Esophagus squamous epithelium (tissue), 5 donors: ENCODE measurements at regions not wholly inside any gene's neighbourhood (a gene's known extent, or its start where the extent isn't known, plus 50 kb on each side); places are given as distances from the start of the nearest gene placed in this dataset.

Experiments
- DNase-seq: peaks from one replicate; lab custom pipeline; 2025; lab: John Stamatoyannopoulos, UW
- H3K27ac ChIP-seq, 4 donors: fragments of 200-600 bp; sonication (generic); one replicate each; pipeline ENCODE4 v1.5.1; 2016 to 2019; ENCODE audit warnings: mild to moderate bottlenecking in 1 of 4
- H3K27me3 ChIP-seq, 4 donors: fragments of 200-600 bp; sonication (generic); 1 replicate in 3 of 4; 2 replicates in 1 of 4; pipeline versions ENCODE4 v1.5.1 to v1.6.0; 2017 to 2021; ENCODE audit warnings: antibody characterized with exemption in 1 of 4
- H3K36me3 ChIP-seq, 3 donors: fragments of 200-600 bp; sonication (generic); one replicate each; pipeline ENCODE4 v1.5.1; 2016 to 2019
- H3K4me1 ChIP-seq, 3 donors: fragments of 200-600 bp; sonication (generic); one replicate each; pipeline ENCODE4 v1.5.1; 2017 to 2019
- H3K4me3 ChIP-seq, 4 donors: fragments of 200-600 bp; sonication (generic); 1 replicate in 3 of 4; 2 replicates in 1 of 4; pipeline ENCODE4 v1.5.1; 2016 to 2019; ENCODE audit warnings: mild to moderate bottlenecking in 2 of 4, moderate library complexity in 1 of 4
- H3K9me3 ChIP-seq, 3 donors: fragments of 200-600 bp; sonication (generic); one replicate each; pipeline ENCODE4 v1.5.1; 2016 to 2019
- POLR2A ChIP-seq, 4 donors: fragments of 450-650 bp; IDR thresholded peaks; one replicate each; pipeline ENCODE4 v1.6.1; 2017; ENCODE audit warnings: antibody characterized with exemption in 4 of 4, mild to moderate bottlenecking in 4 of 4, moderate library complexity in 3 of 4
- WGBS, 2 donors: methylation state at CpG; one replicate each; pipeline ENCODE4 v1.1.5; 2018; 5-methylcytosine and 5-hydroxymethylcytosine counted together
- intact Hi-C: fragments of 100-400 bp; cut with DNase I; formaldehyde crosslinking; loops from one replicate; pipeline ENCODE4 v1.15.0; 2022
- TF ChIP-seq, protein P1 (sequence below), 6 experiments: fragments of 450-650 bp in 4 of 6; fragments of 200-600 bp in 2 of 6; sonication (generic) in 2 of 6; IDR thresholded peaks; one replicate each; pipeline ENCODE4 v1.5.1; 2016 to 2019; ENCODE audit warnings: antibody characterized with exemption in 6 of 6, mild to moderate bottlenecking in 4 of 6, moderate library complexity in 4 of 6
- donor health status: DM: yes; HTN: yes; CAD: no.

DNA sequence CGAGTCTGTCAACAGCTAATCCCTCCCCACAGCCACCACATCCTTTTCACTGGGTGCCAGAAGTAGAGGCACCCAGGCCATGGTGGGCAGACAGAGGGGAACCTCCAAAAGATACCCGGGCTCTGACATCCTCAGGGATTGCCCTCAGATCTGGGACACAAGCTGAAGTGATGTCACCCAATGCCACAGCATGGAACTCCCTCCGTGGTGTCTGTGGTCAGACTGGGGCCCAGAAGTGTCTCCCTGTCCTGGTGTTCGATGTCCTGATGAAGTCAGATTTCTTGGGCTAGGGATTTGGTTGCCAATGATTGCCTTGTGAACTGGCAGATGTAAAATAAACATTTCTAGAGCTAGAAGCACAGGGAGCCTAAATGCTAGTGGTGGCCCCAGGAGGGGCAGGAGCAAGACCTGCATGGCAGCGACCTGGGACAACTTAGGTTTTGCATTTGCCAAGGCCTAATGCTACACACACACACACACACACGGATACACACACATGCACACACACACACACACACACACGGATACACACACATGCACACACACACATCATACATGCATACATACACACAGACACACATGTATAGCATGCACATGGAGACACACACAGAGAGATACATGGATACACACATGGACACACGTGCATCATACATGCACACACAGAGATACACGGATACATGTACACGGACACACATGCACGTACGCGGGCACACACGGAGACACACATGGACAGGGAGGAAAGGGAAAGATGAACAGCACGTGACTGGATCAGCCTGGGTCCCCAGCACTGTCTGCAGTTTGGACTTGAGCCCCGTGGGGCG lies 221.0 kb downstream of the NFATC2 start:
- Histone ChIP-seq H3K4me3 (no peak overlapping the region), H3K9me3 (no peaks in the 10 kb centered on the region), H3K36me3 (no peaks in the 10 kb centered on the region), H3K4me1 (no peaks in the 10 kb centered on the region), H3K27me3 (peaks cover 0 to 12% (median 0%) of the 10 kb centered on the region in 4 donors), H3K27ac (no peak overlapping the region)
- intact Hi-C loops: no loop called here
- WGBS, 2 donors: 81 to 83% methylated on average over 16 to 17 of the region's 17 CpGs
- DNase-seq: no peak
- TF ChIP-seq, protein P1, sequence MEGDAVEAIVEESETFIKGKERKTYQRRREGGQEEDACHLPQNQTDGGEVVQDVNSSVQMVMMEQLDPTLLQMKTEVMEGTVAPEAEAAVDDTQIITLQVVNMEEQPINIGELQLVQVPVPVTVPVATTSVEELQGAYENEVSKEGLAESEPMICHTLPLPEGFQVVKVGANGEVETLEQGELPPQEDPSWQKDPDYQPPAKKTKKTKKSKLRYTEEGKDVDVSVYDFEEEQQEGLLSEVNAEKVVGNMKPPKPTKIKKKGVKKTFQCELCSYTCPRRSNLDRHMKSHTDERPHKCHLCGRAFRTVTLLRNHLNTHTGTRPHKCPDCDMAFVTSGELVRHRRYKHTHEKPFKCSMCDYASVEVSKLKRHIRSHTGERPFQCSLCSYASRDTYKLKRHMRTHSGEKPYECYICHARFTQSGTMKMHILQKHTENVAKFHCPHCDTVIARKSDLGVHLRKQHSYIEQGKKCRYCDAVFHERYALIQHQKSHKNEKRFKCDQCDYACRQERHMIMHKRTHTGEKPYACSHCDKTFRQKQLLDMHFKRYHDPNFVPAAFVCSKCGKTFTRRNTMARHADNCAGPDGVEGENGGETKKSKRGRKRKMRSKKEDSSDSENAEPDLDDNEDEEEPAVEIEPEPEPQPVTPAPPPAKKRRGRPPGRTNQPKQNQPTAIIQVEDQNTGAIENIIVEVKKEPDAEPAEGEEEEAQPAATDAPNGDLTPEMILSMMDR (IDR thresholded peaks at IDR 0.05): no peak
- no peak for TF ChIP-seq POLR2A (IDR thresholded peaks at IDR 0.05)

GRCh38 chr20:51319522-51319921 lies 223.0 kb downstream of the NFATC2 start:
- DNase-seq: no peak
- H3K4me1 ChIP-seq: no peaks in the 10 kb centered on the region
- intact Hi-C loops: no loop called here
- WGBS, 2 donors: 56 to 75% methylated on average over 1 to 2 of the region's 5 CpGs
- H3K27ac ChIP-seq: no peak overlapping the region
- TF ChIP-seq POLR2A (IDR thresholded peaks at IDR 0.05): no peak
- TF ChIP-seq, protein P1 (IDR thresholded peaks at IDR 0.05): no peak
- H3K27me3 ChIP-seq: no peaks in the 10 kb centered on the region
- H3K9me3 ChIP-seq: no peaks in the 10 kb centered on the region
- H3K36me3 ChIP-seq: no peaks in the 10 kb centered on the region
- no peak overlapping the region for H3K4me3 ChIP-seq

- TF ChIP-seq POLR2A (IDR thresholded peaks at IDR 0.05): no peak
- TF ChIP-seq, protein P1 (IDR thresholded peaks at IDR 0.05): peak in 5 of 6 experiments; percentile 30 to 59 (median 40)
- intact Hi-C loops: no loop called here
- DNase-seq: no peak
- WGBS, 2 donors: 70 to 80% methylated on average over 13 to 20 of the region's 27 CpGs
- H3K36me3 ChIP-seq: no peaks in the 10 kb centered on the region
- no peaks in the 10 kb centered on the region for H3K4me1 ChIP-seq
- no peaks in the 10 kb centered on the region for H3K9me3 ChIP-seq
- H3K4me3 ChIP-seq: no peak overlapping the region
- H3K27me3 ChIP-seq: no peaks in the 10 kb centered on the region
- H3K27ac ChIP-seq: no peak overlapping the region
These were observed 224.2 kb downstream of the NFATC2 start for GRCh38 chr20:51318058-51318949.

DNA sequence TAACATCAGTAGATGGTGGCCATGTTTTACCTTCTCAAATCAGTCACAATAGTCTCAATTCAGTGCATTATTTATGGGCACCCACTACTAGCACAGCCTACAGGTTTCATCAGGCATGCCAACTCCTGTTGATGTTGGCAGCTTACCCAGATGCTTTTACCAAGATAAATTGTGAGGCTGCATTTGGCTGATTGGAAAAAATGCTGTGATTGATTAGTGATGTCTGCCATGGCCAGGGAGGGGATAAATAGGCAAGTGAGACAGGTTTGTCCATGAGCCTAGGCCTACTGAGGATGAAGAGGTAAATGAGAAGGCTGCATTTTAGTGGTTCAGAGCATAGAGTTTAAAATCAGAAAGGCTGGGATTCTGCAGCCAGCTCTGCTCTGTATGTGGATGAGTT lies 227.1 kb downstream of the NFATC2 start:
- peaks cover 0 to 9% (median 0%) of the 10 kb centered on the region in 3 donors for H3K4me1 ChIP-seq
- intact Hi-C loops: no loop called here
- H3K36me3 ChIP-seq: no peaks in the 10 kb centered on the region
- TF ChIP-seq, protein P1 (IDR thresholded peaks at IDR 0.05): no peak
- no peak overlapping the region for H3K4me3 ChIP-seq
- no peak for DNase-seq
- H3K27me3 ChIP-seq: no peaks in the 10 kb centered on the region
- H3K9me3 ChIP-seq: no peaks in the 10 kb centered on the region
- no peak overlapping the region for H3K27ac ChIP-seq

- peaks cover 0 to 8% (median 0%) of the 10 kb centered on the region in 4 donors for H3K27me3 ChIP-seq
- 49 to 58% methylated on average over 4 to 5 of the region's 5 CpGs for WGBS, 2 donors
- H3K4me1 ChIP-seq: peaks cover 0 to 9% (median 0%) of the 10 kb centered on the region in 3 donors
- no peak overlapping the region for H3K27ac ChIP-seq
- H3K9me3 ChIP-seq: no peaks in the 10 kb centered on the region
- intact Hi-C loops: no loop called here
- DNase-seq: no peak
- TF ChIP-seq, protein P1 (IDR thresholded peaks at IDR 0.05): no peak
- TF ChIP-seq POLR2A (IDR thresholded peaks at IDR 0.05): no peak
- no peak overlapping the region for H3K4me3 ChIP-seq
- H3K36me3 ChIP-seq: no peaks in the 10 kb centered on the region
These were observed 229.1 kb downstream of the NFATC2 start for GRCh38 chr20:51313358-51313827.
